SU-DHL-6 (cell line): ENCODE measurements at regions not wholly inside any gene's neighbourhood (a gene's known extent, or its start where the extent isn't known, plus 50 kb on each side); places are given as distances from the start of the nearest gene placed in this dataset.

Experiments used
- CTCF ChIP-seq: fragments of 200-600 bp; sonication (generic); IDR thresholded peaks from one replicate; pipeline ENCODE4 v1.5.1; 2017; ENCODE audit warnings: antibody characterized with exemption, mild to moderate bottlenecking, low read length, moderate library complexity; ENCODE audit not compliant: insufficient read depth, poor library complexity, severe bottlenecking
- EZH2phosphoT487 ChIP-seq: fragments of 200-600 bp; sonication (generic), shearing (Covaris generic); conservative IDR thresholded peaks from 2 replicates; pipeline ENCODE4 v1.6.1; 2018; ENCODE audit warnings: mild to moderate bottlenecking, antibody characterized with exemption, low read length, moderate library complexity, mixed read lengths

- TF ChIP-seq CTCF, result no peak
- TF ChIP-seq EZH2phosphoT487, result no peak
Observed at GRCh38 chr7:25725451-25725850, 426.5 kb upstream of the NFE2L3 start.
